ENCODE measurements at regions not wholly inside any gene's neighbourhood (a gene's known extent, or its start where the extent isn't known, plus 50 kb on each side); places are given as distances from the start of the nearest gene placed in this dataset.

DNA sequence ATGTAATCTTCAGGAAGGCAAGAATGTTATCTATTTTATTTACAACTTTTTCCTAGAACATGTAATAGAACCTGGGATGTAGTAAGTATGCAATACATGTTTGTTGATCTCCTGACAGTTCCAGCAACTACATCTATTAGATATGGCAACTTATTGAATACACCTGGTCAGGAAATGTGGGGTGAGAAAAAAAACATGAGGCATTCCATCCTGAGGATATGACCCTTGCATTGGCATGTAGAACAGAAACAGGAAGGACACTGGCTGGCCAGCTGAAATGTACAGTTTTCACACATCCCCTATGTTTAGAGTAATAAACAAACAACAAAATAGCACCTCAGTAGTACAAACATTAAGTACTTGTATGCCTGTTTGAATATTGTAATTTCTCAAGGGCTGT, 272.6 kb upstream of the NT5C1B start:
- no peak overlapping the region for H3K4me3 ChIP-seq
- H3K27me3 ChIP-seq: no peaks in the 10 kb centered on the region
- intact Hi-C loops (cut with DNase I; ENCODE audit: low total_unique reads): no loop called here
- DNase-seq: no peak
- TF ChIP-seq CTCF (IDR thresholded peaks at IDR 0.05): no peak
- no peaks in the 10 kb centered on the region for H3K4me1 ChIP-seq
- H3K9me3 ChIP-seq: no peaks in the 10 kb centered on the region
- H3K27ac ChIP-seq: no peak overlapping the region
- H3K36me3 ChIP-seq: no peaks in the 10 kb centered on the region

- H3K9me3 ChIP-seq: no peaks in the 10 kb centered on the region
- TF ChIP-seq CTCF (IDR thresholded peaks at IDR 0.05): no peak
- H3K4me1 ChIP-seq: no peaks in the 10 kb centered on the region
- H3K27ac ChIP-seq: no peak overlapping the region
- no peak for DNase-seq
- no peaks in the 10 kb centered on the region for H3K36me3 ChIP-seq
- H3K27me3 ChIP-seq: no peaks in the 10 kb centered on the region
- intact Hi-C loops (cut with DNase I; ENCODE audit: low total_unique reads): no loop called here
- no peak overlapping the region for H3K4me3 ChIP-seq
Observed at GRCh38 chr2:18860179-18860578, 270.8 kb upstream of the NT5C1B start.

GRCh38 chr2:18856765-18857164, 267.4 kb upstream of the NT5C1B start:
- Histone ChIP-seq H3K36me3 (no peaks in the 10 kb centered on the region), H3K27me3 (no peaks in the 10 kb centered on the region), H3K4me1 (no peaks in the 10 kb centered on the region), H3K27ac (no peak overlapping the region), H3K9me3 (no peaks in the 10 kb centered on the region), H3K4me3 (no peak overlapping the region)
- DNase-seq: no peak
- intact Hi-C loops (cut with DNase I; ENCODE audit: low total_unique reads): no loop called here
- TF ChIP-seq CTCF (IDR thresholded peaks at IDR 0.05): no peak

DNA sequence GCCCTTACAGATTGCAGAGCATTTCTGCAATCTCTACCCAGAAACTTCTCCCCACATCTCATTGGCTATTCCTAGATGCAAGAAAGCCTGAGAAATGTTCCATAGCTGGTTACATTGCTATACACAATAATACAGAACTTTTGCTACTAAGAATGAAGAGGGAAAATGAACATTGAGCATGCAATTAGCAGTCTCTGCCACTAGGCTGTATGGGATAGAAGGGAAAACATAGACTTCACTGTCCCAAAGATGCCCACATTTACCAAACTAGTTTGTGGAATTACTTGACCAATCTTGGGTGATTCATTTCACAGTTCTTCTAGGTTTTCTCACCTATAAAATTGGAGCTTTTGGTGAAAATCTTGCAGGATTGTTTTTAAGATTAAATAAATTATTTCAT, 265.7 kb upstream of the NT5C1B start:
- peak; percentile 16 to 20 for TF ChIP-seq CTCF (IDR thresholded peaks at IDR 0.05)
- H3K9me3 ChIP-seq: no peaks in the 10 kb centered on the region
- no peak overlapping the region for H3K4me3 ChIP-seq
- H3K27ac ChIP-seq: no peak overlapping the region
- no peaks in the 10 kb centered on the region for H3K36me3 ChIP-seq
- H3K4me1 ChIP-seq: no peaks in the 10 kb centered on the region
- H3K27me3 ChIP-seq: no peaks in the 10 kb centered on the region
- intact Hi-C loops (cut with DNase I; ENCODE audit: low total_unique reads): no loop called here
- DNase-seq: no peak

DNA sequence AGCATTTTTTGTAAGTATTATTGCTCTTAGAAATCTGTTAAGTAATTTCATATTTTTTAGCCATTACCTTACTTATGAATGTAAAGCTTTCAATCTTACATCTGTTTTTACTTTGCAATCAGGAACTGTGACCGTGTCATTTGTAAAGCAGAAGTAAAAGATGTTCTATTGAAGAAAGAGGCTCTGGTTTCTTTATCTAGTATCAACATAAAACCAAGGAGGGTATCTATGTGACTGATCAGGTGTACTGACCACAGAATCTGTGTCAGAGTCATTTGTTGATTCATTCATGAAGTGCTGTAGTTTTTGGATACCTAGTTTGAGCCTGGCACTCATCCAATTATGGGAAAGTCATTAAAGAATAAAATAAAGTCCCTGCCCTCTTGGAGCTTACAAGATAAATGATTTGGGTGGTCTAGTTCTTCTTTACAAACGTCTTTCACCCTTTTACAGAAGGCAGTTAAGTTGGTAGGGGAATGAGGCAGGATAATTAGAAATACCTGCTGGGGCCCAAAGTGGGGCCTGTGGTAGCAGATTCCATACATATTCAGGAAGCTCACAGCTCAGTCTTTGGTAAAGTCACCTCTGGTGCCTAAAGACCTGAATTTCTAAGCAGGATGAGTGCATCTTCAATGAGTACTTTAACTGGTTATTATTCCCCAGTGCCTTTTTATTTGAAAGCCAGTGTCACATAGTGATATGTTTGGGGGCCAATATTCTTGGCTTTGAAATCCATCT, 260.6 kb upstream of the NT5C1B start:
- DNase-seq: no peak
- intact Hi-C loops (cut with DNase I; ENCODE audit: low total_unique reads): no loop called here
- Histone ChIP-seq H3K36me3 (no peaks in the 10 kb centered on the region), H3K4me3 (no peak overlapping the region), H3K4me1 (no peaks in the 10 kb centered on the region), H3K27me3 (no peaks in the 10 kb centered on the region), H3K9me3 (no peaks in the 10 kb centered on the region), H3K27ac (no peak overlapping the region)
- TF ChIP-seq CTCF (IDR thresholded peaks at IDR 0.05): no peak

GRCh38 chr2:18848646-18849045, 259.3 kb upstream of the NT5C1B start:
- no peak for DNase-seq
- Histone ChIP-seq H3K27me3 (no peaks in the 10 kb centered on the region), H3K4me3 (no peak overlapping the region), H3K9me3 (no peaks in the 10 kb centered on the region), H3K27ac (no peak overlapping the region), H3K36me3 (no peaks in the 10 kb centered on the region), H3K4me1 (no peaks in the 10 kb centered on the region)
- no peak for TF ChIP-seq CTCF (IDR thresholded peaks at IDR 0.05)
- intact Hi-C loops (cut with DNase I; ENCODE audit: low total_unique reads): no loop called here
